SIG-M5 (cell line): ENCODE measurements at regions not wholly inside any gene's neighbourhood (a gene's known extent, or its start where the extent isn't known, plus 50 kb on each side); places are given as distances from the start of the nearest gene placed in this dataset.
"Not testable (repeated sequence)": the region's sequence is repeated elsewhere in the genome, so short reads cannot be mapped to it uniquely, and the experiment has no call there.

ENCODE experiments used
- DNase-seq: peaks from one replicate; lab custom pipeline; 2025; lab: John Stamatoyannopoulos, UW

GRCh38 chr14:71165121-71166031 lies 258.1 kb downstream of the PCNX1 start:
- DNase-seq = no peak

GRCh38 chr14:71166180-71166837 lies 259.1 kb downstream of the PCNX1 start:
- DNase-seq = no peak

GRCh38 chr14:71167325-71167950 lies 260.2 kb downstream of the PCNX1 start:
- DNase-seq = not testable (repeated sequence)

- DNase-seq = not testable (repeated sequence)
These were observed 260.9 kb downstream of the PCNX1 start for GRCh38 chr14:71168161-71168560.

- no peak for DNase-seq
These were observed 261.5 kb downstream of the PCNX1 start for GRCh38 chr14:71168564-71169427.

- no peak for DNase-seq
These were observed 262.6 kb downstream of the PCNX1 start for GRCh38 chr14:71169861-71170260.

- no peak for DNase-seq
These were observed 268.2 kb downstream of the PCNX1 start for GRCh38 chr14:71175491-71175890.

GRCh38 chr14:71179066-71179465 lies 271.8 kb downstream of the PCNX1 start:
- no peak for DNase-seq

GRCh38 chr14:71180397-71180796 lies 273.1 kb downstream of the PCNX1 start:
- no peak for DNase-seq

GRCh38 chr14:71181215-71182003 lies 274.1 kb downstream of the PCNX1 start:
- no peak for DNase-seq

GRCh38 chr14:71183876-71184689 lies 276.8 kb downstream of the PCNX1 start:
- DNase-seq = no peak

- no peak for DNase-seq
These were observed 278.4 kb downstream of the PCNX1 start for GRCh38 chr14:71185637-71186036.

- DNase-seq = no peak
These were observed 280.5 kb downstream of the PCNX1 start for GRCh38 chr14:71187633-71188356.

GRCh38 chr14:71190770-71191374 lies 283.6 kb downstream of the PCNX1 start:
- no peak for DNase-seq

GRCh38 chr14:71193663-71194062 lies 286.4 kb downstream of the PCNX1 start:
- DNase-seq = no peak

GRCh38 chr14:71194251-71194650 lies 287.0 kb downstream of the PCNX1 start:
- DNase-seq = no peak

GRCh38 chr14:71196921-71197320 lies 289.7 kb downstream of the PCNX1 start:
- DNase-seq = no peak

- no peak for DNase-seq
These were observed 291.4 kb downstream of the PCNX1 start for GRCh38 chr14:71198687-71199086.

- no peak for DNase-seq
These were observed 294.6 kb downstream of the PCNX1 start for GRCh38 chr14:71201840-71202239.
